ENCODE measurements at regions not wholly inside any gene's neighbourhood (a gene's known extent, or its start where the extent isn't known, plus 50 kb on each side); places are given as distances from the start of the nearest gene placed in this dataset.

- intact Hi-C loops (cut with DNase I): loop anchor here in 1 of 4 donors (10.0 kb wide), 1 partner anchor 130 kb away; a partner anchor contains a TSS
- Histone ChIP-seq H3K27ac (no peak overlapping the region), H3K27me3 (no peaks in the 10 kb centered on the region), H3K4me3 (no peak overlapping the region), H3K36me3 (no peaks in the 10 kb centered on the region), H3K9me3 (no peaks in the 10 kb centered on the region), H3K4me1 (ENCODE audit: insufficient read depth) (peaks cover 2% of the 10 kb centered on the region)
- no peak for DNase-seq
- TF ChIP-seq CTCF (IDR thresholded peaks at IDR 0.05): no peak
- TF ChIP-seq EP300 (IDR thresholded peaks at IDR 0.05): no peak
- TF ChIP-seq POLR2A (IDR thresholded peaks at IDR 0.05): no peak
- WGBS, 3 donors: 79 to 88% (median 82%) methylated on average over 2 of the region's 2 CpGs
Measured at GRCh38 chr6:26185004-26185403, 97.8 kb downstream of the HFE start.

GRCh38 chr6:26185802-26186201 lies 98.6 kb downstream of the HFE start:
- DNase-seq: no peak
- peaks cover 2% of the 10 kb centered on the region for H3K4me1 ChIP-seq (ENCODE audit: insufficient read depth)
- intact Hi-C loops (cut with DNase I): loop anchor here in 1 of 4 donors (10.0 kb wide), 1 partner anchor 131 kb away; a partner anchor contains a TSS
- no peak overlapping the region for H3K4me3 ChIP-seq
- no peaks in the 10 kb centered on the region for H3K9me3 ChIP-seq
- H3K27me3 ChIP-seq: no peaks in the 10 kb centered on the region
- H3K36me3 ChIP-seq: no peaks in the 10 kb centered on the region
- no peak overlapping the region for H3K27ac ChIP-seq
- TF ChIP-seq CTCF (IDR thresholded peaks at IDR 0.05): no peak
- no peak for TF ChIP-seq POLR2A (IDR thresholded peaks at IDR 0.05)
- no peak for TF ChIP-seq EP300 (IDR thresholded peaks at IDR 0.05)
- 95 to 96% (median 95%) methylated on average over 3 of the region's 3 CpGs for WGBS, 3 donors

- TF ChIP-seq POLR2A (IDR thresholded peaks at IDR 0.05) (no peak), EP300 (IDR thresholded peaks at IDR 0.05) (no peak), CTCF (IDR thresholded peaks at IDR 0.05) (no peak)
- intact Hi-C loops (cut with DNase I): loop anchor here in 1 of 4 donors (10.0 kb wide), 1 partner anchor 132 kb away; a partner anchor contains a TSS
- H3K4me3 ChIP-seq: no peak overlapping the region
- no peaks in the 10 kb centered on the region for H3K36me3 ChIP-seq
- no peaks in the 10 kb centered on the region for H3K27me3 ChIP-seq
- no peak overlapping the region for H3K27ac ChIP-seq
- 92 to 95% (median 95%) methylated on average over 7 of the region's 7 CpGs for WGBS, 3 donors
- no peak for DNase-seq
- peaks cover 2% of the 10 kb centered on the region for H3K4me1 ChIP-seq (ENCODE audit: insufficient read depth)
- no peaks in the 10 kb centered on the region for H3K9me3 ChIP-seq
Measured at GRCh38 chr6:26186652-26187051, 99.4 kb downstream of the HFE start.

- 52 to 68% (median 52%) methylated on average over 3 of the region's 3 CpGs for WGBS, 3 donors
- Histone ChIP-seq H3K4me3 (no peak overlapping the region), H3K36me3 (no peaks in the 10 kb centered on the region), H3K9me3 (no peaks in the 10 kb centered on the region), H3K4me1 (ENCODE audit: insufficient read depth) (peaks cover 2% of the 10 kb centered on the region), H3K27ac (no peak overlapping the region), H3K27me3 (no peaks in the 10 kb centered on the region)
- DNase-seq: no peak
- intact Hi-C loops (cut with DNase I): loop anchor here in 1 of 4 donors (10.0 kb wide), 1 partner anchor 132 kb away; a partner anchor contains a TSS
- TF ChIP-seq POLR2A (IDR thresholded peaks at IDR 0.05) (no peak), CTCF (IDR thresholded peaks at IDR 0.05) (no peak), EP300 (IDR thresholded peaks at IDR 0.05) (no peak)
Measured at GRCh38 chr6:26187292-26187691, 100.1 kb downstream of the HFE start.
